ENCODE measurements at regions not wholly inside any gene's neighbourhood (a gene's known extent, or its start where the extent isn't known, plus 50 kb on each side); places are given as distances from the start of the nearest gene placed in this dataset.

GRCh38 chr2:21480162-21480561, 356.4 kb downstream of the TDRD15 start:
- Histone ChIP-seq H3K36me3 (ENCODE audit: control insufficient read depth, insufficient read depth, low read length) (no peaks in the 10 kb centered on the region), H3K4me3 (ENCODE audit: low read depth, low read length) (no peak overlapping the region), H3K27me3 (ENCODE audit: control insufficient read depth, insufficient read depth, low read length) (no peaks in the 10 kb centered on the region)
- no peak for DNase-seq (ENCODE audit: low read depth)
- no peak for TF ChIP-seq CTCF (IDR thresholded peaks at IDR 0.05; ENCODE audit: insufficient read depth, low read length, poor library complexity, severe bottlenecking)

- Histone ChIP-seq H3K27me3 (ENCODE audit: control insufficient read depth, insufficient read depth, low read length) (no peaks in the 10 kb centered on the region), H3K36me3 (ENCODE audit: control insufficient read depth, insufficient read depth, low read length) (no peaks in the 10 kb centered on the region), H3K4me3 (ENCODE audit: low read depth, low read length) (no peak overlapping the region)
- no peak for TF ChIP-seq CTCF (IDR thresholded peaks at IDR 0.05; ENCODE audit: insufficient read depth, low read length, poor library complexity, severe bottlenecking)
- no peak for DNase-seq (ENCODE audit: low read depth)
Observed at GRCh38 chr2:21484643-21485042, 360.9 kb downstream of the TDRD15 start.

DNA sequence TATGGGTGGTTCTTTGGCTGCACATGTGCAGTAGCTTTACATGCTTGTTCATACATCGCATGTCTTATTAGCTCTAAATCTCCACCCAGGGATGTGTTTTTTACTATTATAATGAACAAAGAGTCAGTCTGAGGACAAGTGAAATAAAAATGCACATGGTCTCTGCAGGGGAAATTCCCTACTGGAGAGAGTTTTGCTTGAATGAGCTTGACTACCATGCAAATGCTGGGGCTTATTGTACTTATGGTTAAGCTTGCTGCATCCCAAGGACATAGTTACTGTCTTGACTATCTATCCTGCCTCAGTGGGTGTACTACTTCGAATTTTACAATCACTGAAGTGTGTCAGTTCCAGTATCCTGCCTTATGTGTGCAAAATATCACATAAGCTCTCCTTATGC, 362.7 kb downstream of the TDRD15 start:
- no peaks in the 10 kb centered on the region for H3K36me3 ChIP-seq (ENCODE audit: control insufficient read depth, insufficient read depth, low read length)
- no peaks in the 10 kb centered on the region for H3K27me3 ChIP-seq (ENCODE audit: control insufficient read depth, insufficient read depth, low read length)
- no peak overlapping the region for H3K4me3 ChIP-seq (ENCODE audit: low read depth, low read length)
- DNase-seq (ENCODE audit: low read depth) = no peak
- TF ChIP-seq CTCF (IDR thresholded peaks at IDR 0.05; ENCODE audit: insufficient read depth, low read length, poor library complexity, severe bottlenecking) = no peak

GRCh38 chr2:21489080-21489479, 365.3 kb downstream of the TDRD15 start:
- no peak for DNase-seq (ENCODE audit: low read depth)
- Histone ChIP-seq H3K4me3 (ENCODE audit: low read depth, low read length) (no peak overlapping the region), H3K36me3 (ENCODE audit: control insufficient read depth, insufficient read depth, low read length) (no peaks in the 10 kb centered on the region), H3K27me3 (ENCODE audit: control insufficient read depth, insufficient read depth, low read length) (no peaks in the 10 kb centered on the region)
- no peak for TF ChIP-seq CTCF (IDR thresholded peaks at IDR 0.05; ENCODE audit: insufficient read depth, low read length, poor library complexity, severe bottlenecking)

- H3K27me3 ChIP-seq (ENCODE audit: control insufficient read depth, insufficient read depth, low read length) = no peaks in the 10 kb centered on the region
- no peak overlapping the region for H3K4me3 ChIP-seq (ENCODE audit: low read depth, low read length)
- no peak for TF ChIP-seq CTCF (IDR thresholded peaks at IDR 0.05; ENCODE audit: insufficient read depth, low read length, poor library complexity, severe bottlenecking)
- no peak for DNase-seq (ENCODE audit: low read depth)
- H3K36me3 ChIP-seq (ENCODE audit: control insufficient read depth, insufficient read depth, low read length) = no peaks in the 10 kb centered on the region
Observed at GRCh38 chr2:21498016-21498415, 374.2 kb downstream of the TDRD15 start.

DNA sequence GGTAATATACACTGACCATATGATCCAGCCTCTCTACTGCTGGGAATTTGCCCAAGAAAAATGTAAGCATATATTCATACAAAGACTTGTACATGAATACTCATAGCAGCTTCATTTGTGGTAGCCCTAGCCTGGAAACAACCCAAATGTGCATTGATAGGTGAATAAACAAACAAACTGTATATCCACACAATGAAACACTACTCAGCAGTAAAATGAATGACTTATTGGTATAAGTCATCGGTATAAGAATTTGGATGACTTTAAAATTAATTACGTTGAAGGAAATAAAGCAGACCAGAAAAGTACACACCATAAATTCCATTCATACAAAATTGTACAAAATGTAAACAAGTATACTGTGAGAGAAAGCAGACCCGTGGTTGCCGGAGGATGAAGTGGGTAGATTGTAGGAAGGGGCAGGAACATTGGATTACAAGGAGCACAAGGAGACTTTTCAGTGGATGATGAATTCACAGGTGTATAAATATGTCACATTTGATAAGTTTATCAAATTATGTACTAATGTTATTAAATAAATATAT, 376.7 kb downstream of the TDRD15 start:
- DNase-seq (ENCODE audit: low read depth) = no peak
- no peak for TF ChIP-seq CTCF (IDR thresholded peaks at IDR 0.05; ENCODE audit: insufficient read depth, low read length, poor library complexity, severe bottlenecking)
- Histone ChIP-seq H3K36me3 (ENCODE audit: control insufficient read depth, insufficient read depth, low read length) (no peaks in the 10 kb centered on the region), H3K27me3 (ENCODE audit: control insufficient read depth, insufficient read depth, low read length) (no peaks in the 10 kb centered on the region), H3K4me3 (ENCODE audit: low read depth, low read length) (no peak overlapping the region)

All from kidney epithelial cell (primary cell).